A673 (cell line): ENCODE measurements at regions not wholly inside any gene's neighbourhood (a gene's known extent, or its start where the extent isn't known, plus 50 kb on each side); places are given as distances from the start of the nearest gene placed in this dataset.

Experiments used
- BruUV-seq: library from RNA; stranded (reverse); fragments of 400-500 nt; replicated peaks from 2 replicates; lab custom pipeline; 2021; lab: Mats Ljungman, UMichigan
- CTCF ChIA-PET: fragments of 300-600 bp; sonication (Branson Sonifier 250); formaldehyde crosslinking; loops from one replicate; lab custom pipeline; 2022; ENCODE audit warnings: antibody characterized with exemption; lab: Charles Lee
- POLR2A ChIA-PET: fragments of 300-600 bp; sonication (Branson Sonifier 250); formaldehyde crosslinking; loops from one replicate; lab custom pipeline; 2022; ENCODE audit warnings: antibody characterized with exemption; ENCODE audit not compliant: low non-redundant PET; lab: Charles Lee
- DNase-seq: peaks from one replicate; pipeline ENCODE4 v3.0.0-alpha.2; 2015; ENCODE audit warnings: low spot score
- H3K27ac ChIP-seq: fragments of 200-600 bp; sonication (generic); 2 replicates; pipeline ENCODE4 v1.5.1; 2016; ENCODE audit warnings: mixed run types, low read depth, mild to moderate bottlenecking, mixed read lengths, antibody characterized with exemption, low read length; ENCODE audit not compliant: poor library complexity, severe bottlenecking
- H3K27me3 ChIP-seq: fragments of 200-600 bp; sonication (generic); replicated peaks from 2 replicates; pipeline ENCODE4 v1.6.1; 2017; ENCODE audit warnings: mixed run types, low read depth, mild to moderate bottlenecking, mixed read lengths, antibody characterized with exemption, low read length; ENCODE audit not compliant: insufficient read depth, poor library complexity
- H3K36me3 ChIP-seq: fragments of 200-600 bp; sonication (generic); 2 replicates; pipeline ENCODE4 v1.6.1; 2016; ENCODE audit warnings: mixed run types, mild to moderate bottlenecking, mixed read lengths, antibody characterized with exemption, low read length; ENCODE audit not compliant: insufficient read depth, poor library complexity, severe bottlenecking
- H3K4me1 ChIP-seq: fragments of 200-600 bp; sonication (generic); 2 replicates; pipeline ENCODE4 v1.6.1; 2017; ENCODE audit warnings: mixed run types, mild to moderate bottlenecking, mixed read lengths, antibody characterized with exemption, low read length; ENCODE audit not compliant: insufficient read depth, poor library complexity, severe bottlenecking
- H3K4me3 ChIP-seq: fragments of 200-600 bp; sonication (generic); 2 replicates; pipeline ENCODE4 v1.5.1; 2016; ENCODE audit warnings: low read depth, mixed run types, mild to moderate bottlenecking, mixed read lengths, low read length; ENCODE audit not compliant: poor library complexity, severe bottlenecking
- H3K9me3 ChIP-seq: fragments of 200-600 bp; sonication (generic); 2 replicates; pipeline ENCODE4 v1.6.1; 2016; ENCODE audit warnings: mixed run types, low read depth, mild to moderate bottlenecking, mixed read lengths, antibody characterized with exemption, low read length; ENCODE audit not compliant: poor library complexity, severe bottlenecking
- CTCF ChIP-seq: fragments of 300-800, 200-600 bp; sonication (generic); conservative IDR thresholded peaks from 2 replicates; pipeline ENCODE4 v1.5.1; 2017; ENCODE audit warnings: low read depth, mild to moderate bottlenecking, antibody characterized with exemption, low read length, moderate library complexity, mixed read lengths
- EZH2 ChIP-seq: fragments of 200-600 bp; sonication (generic); IDR thresholded peaks from 2 replicates; pipeline ENCODE4 v1.6.1; 2017; ENCODE audit warnings: borderline replicate concordance, low read depth, mild to moderate bottlenecking, mixed read lengths, antibody characterized with exemption, low read length; ENCODE audit not compliant: poor library complexity, severe bottlenecking
- intact Hi-C: fragments of 100-400 bp; cut with micrococcal nuclease; formaldehyde crosslinking; loops from one replicate; pipeline ENCODE4 v1.10.0; 2022; ENCODE audit not compliant: unreplicated experiment

GRCh38 chr14:97946240-97946639, 1149.1 kb downstream of the VRK1 start:
- Histone ChIP-seq H3K9me3 (no peaks in the 10 kb centered on the region), H3K36me3 (no peaks in the 10 kb centered on the region), H3K27ac (no peak overlapping the region), H3K4me1 (no peaks in the 10 kb centered on the region), H3K4me3 (no peak overlapping the region), H3K27me3 (no peaks in the 10 kb centered on the region)
- intact Hi-C loops = no loop called here
- no TSS peak for BruUV-seq
- POLR2A ChIA-PET = no interaction called here
- no peak for DNase-seq
- CTCF ChIA-PET = no interaction called here
- TF ChIP-seq EZH2 = no peak
- no peak for TF ChIP-seq CTCF

- BruUV-seq = no TSS peak
- CTCF ChIA-PET = no interaction called here
- Histone ChIP-seq H3K36me3 (no peaks in the 10 kb centered on the region), H3K27ac (no peak overlapping the region), H3K4me3 (no peak overlapping the region), H3K4me1 (no peaks in the 10 kb centered on the region), H3K9me3 (no peaks in the 10 kb centered on the region), H3K27me3 (no peaks in the 10 kb centered on the region)
- DNase-seq = no peak
- intact Hi-C loops = no loop called here
- POLR2A ChIA-PET = no interaction called here
- TF ChIP-seq CTCF = no peak
- TF ChIP-seq EZH2 = no peak
These were observed 1149.5 kb downstream of the VRK1 start for GRCh38 chr14:97946641-97947040.

- ChIA-PET CTCF (no interaction called here), POLR2A (no interaction called here)
- intact Hi-C loops = no loop called here
- DNase-seq = no peak
- TF ChIP-seq EZH2 = no peak
- no peak for TF ChIP-seq CTCF
- Histone ChIP-seq H3K27ac (no peak overlapping the region), H3K36me3 (no peaks in the 10 kb centered on the region), H3K27me3 (no peaks in the 10 kb centered on the region), H3K4me3 (no peak overlapping the region), H3K9me3 (no peaks in the 10 kb centered on the region), H3K4me1 (no peaks in the 10 kb centered on the region)
- no TSS peak for BruUV-seq
These were observed 1151.7 kb downstream of the VRK1 start for GRCh38 chr14:97948841-97949240.
